Colonic mucosa (tissue), 4 donors: ENCODE measurements at regions not wholly inside any gene's neighbourhood (a gene's known extent, or its start where the extent isn't known, plus 50 kb on each side); places are given as distances from the start of the nearest gene placed in this dataset.

Source experiments
- DNase-seq: peaks from one replicate; pipeline ENCODE4 v3.0.0-alpha.2; 2020
- H3K27ac ChIP-seq: fragments of 200-600 bp; one replicate; pipeline ENCODE4 v1.8.0; 2021
- H3K27me3 ChIP-seq: fragments of 200-600 bp; one replicate; pipeline ENCODE4 v1.8.0; 2021
- H3K36me3 ChIP-seq: fragments of 200-600 bp; one replicate; pipeline ENCODE4 v1.8.0; 2021
- H3K4me1 ChIP-seq: fragments of 200-600 bp; one replicate; pipeline ENCODE4 v1.8.0; 2021; ENCODE audit warnings: mild to moderate bottlenecking
- H3K4me3 ChIP-seq: fragments of 200-600 bp; one replicate; pipeline ENCODE4 v1.8.0; 2021
- H3K9ac ChIP-seq, 2 donors: one replicate each; pipeline ENCODE4 v1.7.0; 2013; ENCODE audit warnings: control low read depth in 2 of 2, low read depth in 2 of 2, low read length in 2 of 2
- H3K9me3 ChIP-seq: fragments of 200-600 bp; one replicate; pipeline ENCODE4 v1.8.0; 2021
- intact Hi-C: fragments of 100-400 bp; cut with DNase I; formaldehyde crosslinking; loops from one replicate; pipeline ENCODE4 v1.14.1; 2022
- TF ChIP-seq, protein P1 (sequence below): fragments of 200-600 bp; IDR thresholded peaks from one replicate; pipeline ENCODE4 v1.8.0; 2022; ENCODE audit warnings: antibody characterized with exemption, mild to moderate bottlenecking
- donor health status: healthy.
- donor health status: DM: no; HTN: no; CAD: no.
- donor health status: DM: no; HTN: no; CAD: no.

DNA sequence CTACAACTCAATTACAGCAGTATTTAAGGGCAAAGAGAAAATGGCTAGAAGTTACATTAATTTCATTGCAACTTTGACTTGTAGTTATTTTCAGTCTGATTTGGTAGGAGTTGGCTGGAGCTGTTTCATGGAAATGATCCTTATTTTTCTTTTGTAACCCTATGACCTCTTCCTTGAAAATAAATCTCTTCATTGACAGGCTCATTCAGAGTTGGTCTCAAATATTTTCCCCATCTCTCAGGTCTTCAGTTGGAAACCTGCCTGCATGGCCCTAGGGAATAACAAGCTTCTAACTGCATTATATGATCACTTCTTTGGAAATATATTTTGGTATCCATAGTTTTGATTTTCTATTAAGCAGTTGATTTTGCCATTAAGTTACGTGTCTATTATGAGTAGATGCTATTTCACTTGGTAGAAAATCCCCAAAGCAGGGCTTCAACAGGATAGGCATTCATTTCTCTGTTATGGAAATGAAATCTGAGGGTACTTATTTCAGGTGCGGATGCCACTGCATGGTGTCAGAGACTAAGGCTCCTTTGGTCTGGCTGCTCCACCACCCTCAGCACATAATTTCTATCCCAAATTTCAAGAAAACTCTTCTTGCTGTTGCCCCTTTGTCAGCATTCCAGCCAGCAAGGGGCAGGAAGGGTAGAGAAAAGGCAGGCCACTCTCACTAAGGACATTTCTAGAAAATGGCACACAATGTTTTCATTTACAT is 502.5 kb downstream of the SPRY1 start:
- no peaks in the 10 kb centered on the region for H3K9me3 ChIP-seq
- no peak overlapping the region for H3K9ac ChIP-seq
- H3K4me1 ChIP-seq, result no peaks in the 10 kb centered on the region
- TF ChIP-seq, protein P1, sequence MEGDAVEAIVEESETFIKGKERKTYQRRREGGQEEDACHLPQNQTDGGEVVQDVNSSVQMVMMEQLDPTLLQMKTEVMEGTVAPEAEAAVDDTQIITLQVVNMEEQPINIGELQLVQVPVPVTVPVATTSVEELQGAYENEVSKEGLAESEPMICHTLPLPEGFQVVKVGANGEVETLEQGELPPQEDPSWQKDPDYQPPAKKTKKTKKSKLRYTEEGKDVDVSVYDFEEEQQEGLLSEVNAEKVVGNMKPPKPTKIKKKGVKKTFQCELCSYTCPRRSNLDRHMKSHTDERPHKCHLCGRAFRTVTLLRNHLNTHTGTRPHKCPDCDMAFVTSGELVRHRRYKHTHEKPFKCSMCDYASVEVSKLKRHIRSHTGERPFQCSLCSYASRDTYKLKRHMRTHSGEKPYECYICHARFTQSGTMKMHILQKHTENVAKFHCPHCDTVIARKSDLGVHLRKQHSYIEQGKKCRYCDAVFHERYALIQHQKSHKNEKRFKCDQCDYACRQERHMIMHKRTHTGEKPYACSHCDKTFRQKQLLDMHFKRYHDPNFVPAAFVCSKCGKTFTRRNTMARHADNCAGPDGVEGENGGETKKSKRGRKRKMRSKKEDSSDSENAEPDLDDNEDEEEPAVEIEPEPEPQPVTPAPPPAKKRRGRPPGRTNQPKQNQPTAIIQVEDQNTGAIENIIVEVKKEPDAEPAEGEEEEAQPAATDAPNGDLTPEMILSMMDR, result no peak
- no peak overlapping the region for H3K27ac ChIP-seq
- DNase-seq, result no peak
- no peak overlapping the region for H3K4me3 ChIP-seq
- no peaks in the 10 kb centered on the region for H3K27me3 ChIP-seq
- intact Hi-C loops, result no loop called here
- no peaks in the 10 kb centered on the region for H3K36me3 ChIP-seq

- H3K9me3 ChIP-seq, result no peaks in the 10 kb centered on the region
- intact Hi-C loops, result no loop called here
- H3K36me3 ChIP-seq, result no peaks in the 10 kb centered on the region
Observed at GRCh38 chr4:123904882-123905281, 508.3 kb downstream of the SPRY1 start.

GRCh38 chr4:123913598-123913997 is 517.0 kb downstream of the SPRY1 start:
- no peaks in the 10 kb centered on the region for H3K27me3 ChIP-seq
- TF ChIP-seq, protein P1, result no peak
- no peaks in the 10 kb centered on the region for H3K9me3 ChIP-seq
- H3K4me3 ChIP-seq, result no peak overlapping the region
- no peak for DNase-seq
- H3K36me3 ChIP-seq, result no peaks in the 10 kb centered on the region
- intact Hi-C loops, result no loop called here
- no peak overlapping the region for H3K27ac ChIP-seq
- no peaks in the 10 kb centered on the region for H3K4me1 ChIP-seq
- H3K9ac ChIP-seq, result no peak overlapping the region

More at GRCh38 chr4:123904882-123905281, 508.3 kb downstream of the SPRY1 start:
- Histone ChIP-seq H3K4me1 (no peaks in the 10 kb centered on the region), H3K27ac (no peak overlapping the region), H3K9ac (no peak overlapping the region), H3K27me3 (no peaks in the 10 kb centered on the region), H3K4me3 (no peak overlapping the region)
- no peak for DNase-seq
- TF ChIP-seq, protein P1, result no peak

- H3K27me3 ChIP-seq, result no peaks in the 10 kb centered on the region
- intact Hi-C loops, result no loop called here
- H3K9ac ChIP-seq, result no peak overlapping the region
- H3K36me3 ChIP-seq, result no peaks in the 10 kb centered on the region
- DNase-seq, result no peak
- TF ChIP-seq, protein P1, result no peak
- H3K4me3 ChIP-seq, result no peak overlapping the region
- H3K9me3 ChIP-seq, result no peaks in the 10 kb centered on the region
- H3K27ac ChIP-seq, result no peak overlapping the region
- no peaks in the 10 kb centered on the region for H3K4me1 ChIP-seq
Observed at GRCh38 chr4:123916821-123917220, 520.2 kb downstream of the SPRY1 start.

GRCh38 chr4:123919576-123920098 is 523.0 kb downstream of the SPRY1 start:
- H3K9me3 ChIP-seq, result no peaks in the 10 kb centered on the region
- no peaks in the 10 kb centered on the region for H3K36me3 ChIP-seq
- intact Hi-C loops, result no loop called here
- no peak for DNase-seq
- no peak overlapping the region for H3K27ac ChIP-seq
- no peaks in the 10 kb centered on the region for H3K4me1 ChIP-seq
- no peak overlapping the region for H3K9ac ChIP-seq
- TF ChIP-seq, protein P1, result no peak
- H3K27me3 ChIP-seq, result no peaks in the 10 kb centered on the region
- no peak overlapping the region for H3K4me3 ChIP-seq
